ENCODE measurements at regions not wholly inside any gene's neighbourhood (a gene's known extent, or its start where the extent isn't known, plus 50 kb on each side); places are given as distances from the start of the nearest gene placed in this dataset.

- H3K27ac ChIP-seq (ENCODE audit: low read depth, low read length): no peak overlapping the region
- no peak overlapping the region for H3K27ac Mint-ChIP-seq
- DNase-seq: no peak
- no peaks in the 10 kb centered on the region for H3K36me3 Mint-ChIP-seq (ENCODE audit: low read depth)
- H3K9ac ChIP-seq (ENCODE audit: extremely low read depth, low read length, poor library complexity, severe bottlenecking): no peak overlapping the region
- H3K4me1 Mint-ChIP-seq: peaks cover 8% of the 10 kb centered on the region
- H3K4me1 ChIP-seq (ENCODE audit: control insufficient read depth, insufficient read depth, low read length): no peaks in the 10 kb centered on the region
- H3K9me3 Mint-ChIP-seq: no peaks in the 10 kb centered on the region
- H3K27me3 Mint-ChIP-seq (ENCODE audit: insufficient read depth): no peaks in the 10 kb centered on the region
- H3K9me3 ChIP-seq (ENCODE audit: control insufficient read depth, low read length): no peaks in the 10 kb centered on the region
- H3K27me3 ChIP-seq (ENCODE audit: control insufficient read depth, insufficient read depth, low read length, poor library complexity, severe bottlenecking): no peaks in the 10 kb centered on the region
- no peaks in the 10 kb centered on the region for H3K36me3 ChIP-seq (ENCODE audit: control insufficient read depth, insufficient read depth, low read length)
- no peak overlapping the region for H3K4me3 Mint-ChIP-seq
- no peak for TF ChIP-seq CTCF (conservative IDR thresholded peaks at IDR 0.05)
- no peak overlapping the region for H3K4me3 ChIP-seq (ENCODE audit: low read length)
- WGBS, 2 experiments (ENCODE audit: insufficient coverage in 1 of 2, insufficient read length in 1 of 2): 75 to 81% methylated on average over 3 of the region's 3 CpGs
These were observed 1125.3 kb upstream of the ADGRL2 start for GRCh38 chr1:80675454-80675853.

GRCh38 chr1:80673935-80674597 lies 1126.7 kb upstream of the ADGRL2 start:
- peak; percentile 12 for TF ChIP-seq CTCF (conservative IDR thresholded peaks at IDR 0.05)
- Histone ChIP-seq H3K4me1 (ENCODE audit: control insufficient read depth, insufficient read depth, low read length) (no peaks in the 10 kb centered on the region), H3K9ac (ENCODE audit: extremely low read depth, low read length, poor library complexity, severe bottlenecking) (no peak overlapping the region), H3K27me3 (ENCODE audit: control insufficient read depth, insufficient read depth, low read length, poor library complexity, severe bottlenecking) (no peaks in the 10 kb centered on the region), H3K36me3 (ENCODE audit: control insufficient read depth, insufficient read depth, low read length) (no peaks in the 10 kb centered on the region), H3K4me3 (ENCODE audit: low read length) (no peak overlapping the region), H3K27ac (ENCODE audit: low read depth, low read length) (peak overlapping the region; percentile 44), H3K9me3 (ENCODE audit: control insufficient read depth, low read length) (no peaks in the 10 kb centered on the region)
- Mint-ChIP-seq H3K9me3 (no peaks in the 10 kb centered on the region), H3K4me1 (peaks cover 8% of the 10 kb centered on the region), H3K36me3 (ENCODE audit: low read depth) (no peaks in the 10 kb centered on the region), H3K27ac (peak overlapping the region; percentile 48), H3K4me3 (no peak overlapping the region), H3K27me3 (ENCODE audit: insufficient read depth) (no peaks in the 10 kb centered on the region)
- 88 to 100% methylated on average over 1 to 2 of the region's 3 CpGs for WGBS, 2 experiments (ENCODE audit: insufficient coverage in 1 of 2, insufficient read length in 1 of 2)
- no peak for DNase-seq

GRCh38 chr1:80668372-80668771 lies 1132.4 kb upstream of the ADGRL2 start:
- DNase-seq: no peak
- Mint-ChIP-seq H3K36me3 (ENCODE audit: low read depth) (no peaks in the 10 kb centered on the region), H3K4me1 (no peaks in the 10 kb centered on the region), H3K4me3 (no peak overlapping the region), H3K27ac (no peak overlapping the region), H3K9me3 (no peaks in the 10 kb centered on the region), H3K27me3 (ENCODE audit: insufficient read depth) (no peaks in the 10 kb centered on the region)
- Histone ChIP-seq H3K4me1 (ENCODE audit: control insufficient read depth, insufficient read depth, low read length) (no peaks in the 10 kb centered on the region), H3K27me3 (ENCODE audit: control insufficient read depth, insufficient read depth, low read length, poor library complexity, severe bottlenecking) (no peaks in the 10 kb centered on the region), H3K36me3 (ENCODE audit: control insufficient read depth, insufficient read depth, low read length) (no peaks in the 10 kb centered on the region), H3K9ac (ENCODE audit: extremely low read depth, low read length, poor library complexity, severe bottlenecking) (no peak overlapping the region), H3K9me3 (ENCODE audit: control insufficient read depth, low read length) (no peaks in the 10 kb centered on the region), H3K4me3 (ENCODE audit: low read length) (no peak overlapping the region), H3K27ac (ENCODE audit: low read depth, low read length) (no peak overlapping the region)
- WGBS, 2 experiments (ENCODE audit: insufficient coverage in 1 of 2, insufficient read length in 1 of 2): 85 to 100% methylated on average over 1 of the region's 1 CpG
- no peak for TF ChIP-seq CTCF (conservative IDR thresholded peaks at IDR 0.05)

Data from endodermal cell (in vitro differentiated cells).